CD4-positive, alpha-beta T cell (primary cell): ENCODE measurements at regions not wholly inside any gene's neighbourhood (a gene's known extent, or its start where the extent isn't known, plus 50 kb on each side); places are given as distances from the start of the nearest gene placed in this dataset.
"Not testable (repeated sequence)": the region's sequence is repeated elsewhere in the genome, so short reads cannot be mapped to it uniquely, and the experiment has no call there.

Source experiments
- ATAC-seq: fragments of 200-7000 bp; cut with Tn5 transposase; one replicate; pipeline ENCODE4 v1.10.0; 2022; ENCODE audit warnings: mild to moderate bottlenecking; ENCODE audit not compliant: poor library complexity
- CTCF ChIA-PET: fragments of 350-600 bp; sonication (Branson Sonifier 250); formaldehyde crosslinking; loops from one replicate; lab custom pipeline; 2021; ENCODE audit warnings: antibody characterized with exemption, inconsistent platforms; lab: Charles Lee
- POLR2A ChIA-PET: fragments of 350-600 bp; sonication (Branson Sonifier 250); formaldehyde crosslinking; loops from one replicate; lab custom pipeline; 2021; ENCODE audit warnings: antibody characterized with exemption, inconsistent platforms; lab: Charles Lee
- DNase-seq, 14 experiments: peaks; one replicate each; pipeline ENCODE4 v3.0.0-alpha.2; 2013 to 2020; ENCODE audit warnings: mixed read lengths in 2 of 14
- H3K27ac ChIP-seq, 2 donors: one replicate each; pipeline versions ENCODE4 v1.5.1 to v1.7.0; 2013; ENCODE audit warnings: low read length in 2 of 2, low read depth in 1 of 2, mild to moderate bottlenecking in 1 of 2
- H3K27me3 ChIP-seq, 2 experiments: 1 replicate in 1 of 2; 2 replicates in 1 of 2; pipeline versions ENCODE4 v1.6.1 to v1.7.0; 2013; ENCODE audit warnings: low read length in 2 of 2, control low read depth in 1 of 2, mild to moderate bottlenecking in 1 of 2, moderate library complexity in 1 of 2; ENCODE audit not compliant: insufficient read depth in 2 of 2, control insufficient read depth in 1 of 2
- H3K36me3 ChIP-seq: one replicate; pipeline ENCODE4 v1.6.1; 2013; ENCODE audit warnings: low read length, control low read depth; ENCODE audit not compliant: insufficient read depth
- H3K4me1 ChIP-seq: one replicate; pipeline ENCODE4 v1.6.1; 2013; ENCODE audit warnings: low read length, control low read depth; ENCODE audit not compliant: insufficient read depth
- H3K4me3 ChIP-seq: one replicate; pipeline ENCODE4 v1.5.1; 2013; ENCODE audit warnings: mild to moderate bottlenecking, low read length, moderate library complexity
- H3K9me3 ChIP-seq, 2 experiments: 1 replicate in 1 of 2; 2 replicates in 1 of 2; pipeline versions ENCODE4 v1.6.1 to v1.7.0; 2013; ENCODE audit warnings: low read length in 2 of 2, mild to moderate bottlenecking in 2 of 2, control low read depth in 1 of 2, moderate library complexity in 1 of 2; ENCODE audit not compliant: control insufficient read depth in 1 of 2, insufficient read depth in 1 of 2
- H3K27ac Mint-ChIP-seq: one replicate; pipeline ENCODE4 v1.8.0; 2020; ENCODE audit warnings: mixed read lengths
- H3K27me3 Mint-ChIP-seq: one replicate; pipeline ENCODE4 v1.8.0; 2021; ENCODE audit warnings: mixed read lengths
- H3K36me3 Mint-ChIP-seq: one replicate; pipeline ENCODE4 v1.8.0; 2021; ENCODE audit warnings: low read depth, mixed read lengths
- H3K4me1 Mint-ChIP-seq: one replicate; pipeline ENCODE4 v1.8.0; 2021; ENCODE audit warnings: low read depth, mixed read lengths
- H3K4me3 Mint-ChIP-seq: one replicate; pipeline ENCODE4 v1.8.0; 2020; ENCODE audit warnings: mild to moderate bottlenecking, mixed read lengths
- H3K9me3 Mint-ChIP-seq: one replicate; pipeline ENCODE4 v1.8.0; 2020; ENCODE audit warnings: mixed read lengths
- intact Hi-C, 2 experiments: fragments of 100-400 bp; cut with DNase I in 1 of 2; cut with micrococcal nuclease in 1 of 2; formaldehyde crosslinking; loops; one replicate each; pipeline versions ENCODE4 v1.15.1 to v1.9.0; 2023 to 2025; cut with DNase I, micrococcal nuclease
- TF ChIP-seq, protein P1 (sequence below): fragments of 200-600 bp; IDR thresholded peaks from one replicate; pipeline ENCODE4 v1.8.0; 2022; ENCODE audit warnings: antibody characterized with exemption, mild to moderate bottlenecking

DNA sequence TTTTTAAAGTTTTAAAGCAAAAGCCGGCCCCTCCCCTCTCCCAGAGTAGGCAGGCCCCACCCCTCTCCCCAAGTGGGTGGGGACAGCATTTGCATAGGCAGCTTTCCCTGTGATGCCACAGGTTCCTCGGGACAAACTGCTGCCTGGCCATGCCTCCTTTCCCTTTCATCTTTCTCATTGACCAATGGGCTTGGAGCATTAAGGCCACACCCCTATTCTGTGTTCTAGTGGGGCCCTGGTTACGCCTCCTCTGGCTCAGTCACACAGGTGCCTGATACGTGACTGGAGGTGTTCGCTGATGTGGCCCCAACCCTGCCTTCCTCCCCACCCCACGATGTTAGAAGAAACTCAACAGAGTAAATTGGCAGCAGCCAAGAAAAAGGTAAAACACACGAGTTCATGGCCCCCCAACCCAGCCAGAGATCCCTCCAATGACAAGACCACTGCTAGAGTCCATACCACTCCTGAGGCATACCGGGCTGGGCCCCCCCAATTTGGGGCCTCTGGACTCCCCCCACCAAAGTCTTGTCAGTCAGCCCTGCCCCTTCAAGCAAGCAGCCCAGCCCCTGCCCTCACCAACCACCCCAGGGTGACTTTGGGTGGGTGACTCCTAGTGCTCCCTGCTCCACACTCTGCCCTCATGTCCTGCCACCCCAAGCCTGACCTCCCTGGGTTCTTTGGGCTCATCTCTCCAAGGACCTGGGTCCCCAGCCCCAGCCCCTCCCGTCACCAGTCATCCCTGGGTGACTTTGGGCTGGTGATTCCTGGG is 62.8 kb upstream of the CSPG4 start:
- H3K4me3 Mint-ChIP-seq, result no peak overlapping the region
- H3K9me3 ChIP-seq, result no peaks in the 10 kb centered on the region
- POLR2A ChIA-PET, result no interaction called here
- H3K27me3 Mint-ChIP-seq, result no peaks in the 10 kb centered on the region
- no peak for DNase-seq
- ATAC-seq, result no peak
- H3K4me3 ChIP-seq, result no peak overlapping the region
- CTCF ChIA-PET, result no interaction called here
- no peak overlapping the region for H3K27ac ChIP-seq
- TF ChIP-seq, protein P1, sequence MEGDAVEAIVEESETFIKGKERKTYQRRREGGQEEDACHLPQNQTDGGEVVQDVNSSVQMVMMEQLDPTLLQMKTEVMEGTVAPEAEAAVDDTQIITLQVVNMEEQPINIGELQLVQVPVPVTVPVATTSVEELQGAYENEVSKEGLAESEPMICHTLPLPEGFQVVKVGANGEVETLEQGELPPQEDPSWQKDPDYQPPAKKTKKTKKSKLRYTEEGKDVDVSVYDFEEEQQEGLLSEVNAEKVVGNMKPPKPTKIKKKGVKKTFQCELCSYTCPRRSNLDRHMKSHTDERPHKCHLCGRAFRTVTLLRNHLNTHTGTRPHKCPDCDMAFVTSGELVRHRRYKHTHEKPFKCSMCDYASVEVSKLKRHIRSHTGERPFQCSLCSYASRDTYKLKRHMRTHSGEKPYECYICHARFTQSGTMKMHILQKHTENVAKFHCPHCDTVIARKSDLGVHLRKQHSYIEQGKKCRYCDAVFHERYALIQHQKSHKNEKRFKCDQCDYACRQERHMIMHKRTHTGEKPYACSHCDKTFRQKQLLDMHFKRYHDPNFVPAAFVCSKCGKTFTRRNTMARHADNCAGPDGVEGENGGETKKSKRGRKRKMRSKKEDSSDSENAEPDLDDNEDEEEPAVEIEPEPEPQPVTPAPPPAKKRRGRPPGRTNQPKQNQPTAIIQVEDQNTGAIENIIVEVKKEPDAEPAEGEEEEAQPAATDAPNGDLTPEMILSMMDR, result no peak
- no peaks in the 10 kb centered on the region for H3K4me1 Mint-ChIP-seq
- no peak overlapping the region for H3K27ac Mint-ChIP-seq
- H3K9me3 Mint-ChIP-seq, result no peaks in the 10 kb centered on the region
- no peaks in the 10 kb centered on the region for H3K27me3 ChIP-seq
- H3K4me1 ChIP-seq, result no peaks in the 10 kb centered on the region
- H3K36me3 ChIP-seq, result no peaks in the 10 kb centered on the region
- intact Hi-C loops, result no loop called here
- H3K36me3 Mint-ChIP-seq, result no peaks in the 10 kb centered on the region

GRCh38 chr15:75773974-75774373 is 61.3 kb upstream of the CSPG4 start:
- H3K27ac ChIP-seq, H3K27me3 Mint-ChIP-seq, CTCF ChIA-PET, H3K4me3 Mint-ChIP-seq, H3K9me3 Mint-ChIP-seq, ATAC-seq, intact Hi-C loops, H3K27ac Mint-ChIP-seq, H3K4me1 ChIP-seq, H3K36me3 Mint-ChIP-seq, H3K36me3 ChIP-seq, H3K4me3 ChIP-seq, DNase-seq, H3K9me3 ChIP-seq, POLR2A ChIA-PET, H3K4me1 Mint-ChIP-seq, H3K27me3 ChIP-seq: not testable (repeated sequence)

DNA sequence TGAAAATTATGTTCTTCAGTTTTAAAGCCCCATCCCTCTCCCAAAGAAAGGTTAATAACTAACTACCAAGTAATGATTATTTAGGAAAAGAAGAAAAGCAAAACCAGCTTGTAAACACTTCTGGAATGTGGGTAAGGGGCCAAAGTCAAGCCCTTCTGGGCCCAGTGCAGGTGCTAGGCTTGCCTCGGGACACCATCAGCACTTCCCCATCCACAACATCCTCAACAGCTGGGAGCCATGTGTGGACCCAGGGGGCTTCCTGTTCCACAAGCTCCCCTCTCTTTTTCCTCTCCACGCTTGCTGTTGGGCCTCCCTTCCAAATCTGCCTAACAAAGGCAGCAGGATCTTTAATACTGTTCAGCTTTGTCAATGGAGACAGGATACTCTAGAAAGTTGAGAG is 58.4 kb upstream of the CSPG4 start:
- H3K27ac Mint-ChIP-seq, H3K27me3 Mint-ChIP-seq, H3K4me1 ChIP-seq, H3K27me3 ChIP-seq, H3K4me1 Mint-ChIP-seq, H3K36me3 Mint-ChIP-seq, H3K4me3 ChIP-seq, ATAC-seq, H3K4me3 Mint-ChIP-seq, H3K9me3 Mint-ChIP-seq, H3K9me3 ChIP-seq, CTCF ChIA-PET, DNase-seq, H3K36me3 ChIP-seq, H3K27ac ChIP-seq, intact Hi-C loops: not testable (repeated sequence)
- POLR2A ChIA-PET, result interaction anchor here (0.8 kb wide), 1 partner anchor 105 kb away, joined by 6 read pairs; no protein-coding TSS in a partner anchor

- ATAC-seq (no peak), DNase-seq (no peak)
- Mint-ChIP-seq H3K36me3 (no peaks in the 10 kb centered on the region), H3K9me3 (no peaks in the 10 kb centered on the region), H3K4me3 (no peak overlapping the region), H3K27me3 (no peaks in the 10 kb centered on the region), H3K4me1 (no peaks in the 10 kb centered on the region), H3K27ac (no peak overlapping the region)
- CTCF ChIA-PET, result no interaction called here
- Histone ChIP-seq H3K4me3 (no peak overlapping the region), H3K27me3 (no peaks in the 10 kb centered on the region), H3K36me3 (no peaks in the 10 kb centered on the region), H3K9me3 (no peaks in the 10 kb centered on the region), H3K27ac (no peak overlapping the region), H3K4me1 (no peaks in the 10 kb centered on the region)
- intact Hi-C loops, result no loop called here
- TF ChIP-seq, protein P1, result no peak
- POLR2A ChIA-PET, result interaction anchor here (0.8 kb wide), 1 partner anchor 106 kb away, joined by 6 read pairs; no protein-coding TSS in a partner anchor
Observed at GRCh38 chr15:75770131-75770530, 57.5 kb upstream of the CSPG4 start.

DNA sequence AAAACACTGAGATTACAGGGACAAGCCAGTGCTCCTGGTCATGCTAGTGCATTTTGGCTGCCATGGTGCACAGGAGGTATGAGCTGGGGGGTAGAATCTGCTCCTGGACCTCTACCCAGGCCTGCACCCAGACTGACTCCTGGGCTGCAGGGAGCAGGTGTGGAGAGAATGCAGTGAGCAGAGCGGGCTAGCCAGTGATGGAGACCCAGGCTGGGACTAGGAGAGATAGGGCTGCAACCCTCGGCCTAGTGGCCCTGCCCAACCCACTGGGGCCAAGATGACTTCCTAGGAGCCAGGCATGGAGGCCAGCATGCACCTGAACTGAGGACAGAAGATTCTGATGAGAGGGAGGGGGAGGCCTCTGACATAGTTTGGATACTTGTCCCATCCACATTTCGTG is 55.9 kb upstream of the CSPG4 start:
- POLR2A ChIA-PET, H3K36me3 ChIP-seq, ATAC-seq, intact Hi-C loops, H3K27ac Mint-ChIP-seq, H3K9me3 ChIP-seq, H3K9me3 Mint-ChIP-seq, H3K4me3 ChIP-seq, DNase-seq, H3K27ac ChIP-seq, H3K4me1 ChIP-seq, H3K27me3 Mint-ChIP-seq, H3K27me3 ChIP-seq, H3K4me3 Mint-ChIP-seq, H3K36me3 Mint-ChIP-seq, H3K4me1 Mint-ChIP-seq: not testable (repeated sequence)
- CTCF ChIA-PET, result interaction anchor here (1.9 kb wide), 1 partner anchor 33 kb away, joined by 4 read pairs; no protein-coding TSS in a partner anchor
